HG02610 (cell line): ENCODE measurements at regions not wholly inside any gene's neighbourhood (a gene's known extent, or its start where the extent isn't known, plus 50 kb on each side); places are given as distances from the start of the nearest gene placed in this dataset.

Experiments used
- ATAC-seq: cut with Tn5 transposase; IDR thresholded peaks from one replicate; pipeline ENCODE4 v1.9.1; 2021; ENCODE audit warnings: mild to moderate bottlenecking, moderate library complexity; ENCODE audit not compliant: unreplicated experiment

GRCh38 chr2:18901242-18901641, 311.9 kb upstream of the NT5C1B start:
- ATAC-seq: no peak

GRCh38 chr2:18900691-18901141, 311.3 kb upstream of the NT5C1B start:
- ATAC-seq: no peak

GRCh38 chr2:18899725-18900124, 310.4 kb upstream of the NT5C1B start:
- ATAC-seq: no peak

GRCh38 chr2:18898271-18898670, 308.9 kb upstream of the NT5C1B start:
- ATAC-seq: no peak

GRCh38 chr2:18896125-18896764, 306.9 kb upstream of the NT5C1B start:
- no peak for ATAC-seq

GRCh38 chr2:18891600-18892345, 302.4 kb upstream of the NT5C1B start:
- ATAC-seq: no peak

- ATAC-seq: no peak
Observed at GRCh38 chr2:18889565-18890332, 300.4 kb upstream of the NT5C1B start.

- ATAC-seq: no peak
Observed at GRCh38 chr2:18885457-18885856, 296.1 kb upstream of the NT5C1B start.

- no peak for ATAC-seq
Observed at GRCh38 chr2:18883616-18884456, 294.5 kb upstream of the NT5C1B start.

- no peak for ATAC-seq
Observed at GRCh38 chr2:18871430-18871829, 282.1 kb upstream of the NT5C1B start.

GRCh38 chr2:18870307-18870706, 280.9 kb upstream of the NT5C1B start:
- no peak for ATAC-seq

- no peak for ATAC-seq
Observed at GRCh38 chr2:18861951-18862350, 272.6 kb upstream of the NT5C1B start.

- no peak for ATAC-seq
Observed at GRCh38 chr2:18860179-18860578, 270.8 kb upstream of the NT5C1B start.

- no peak for ATAC-seq
Observed at GRCh38 chr2:18856765-18857164, 267.4 kb upstream of the NT5C1B start.

- no peak for ATAC-seq
Observed at GRCh38 chr2:18855027-18855426, 265.7 kb upstream of the NT5C1B start.

- ATAC-seq: peak; percentile 88
Observed at GRCh38 chr2:18849841-18850578, 260.6 kb upstream of the NT5C1B start.

GRCh38 chr2:18848646-18849045, 259.3 kb upstream of the NT5C1B start:
- no peak for ATAC-seq

GRCh38 chr2:18845854-18846445, 256.6 kb upstream of the NT5C1B start:
- ATAC-seq: no peak

GRCh38 chr2:18842836-18843235, 253.5 kb upstream of the NT5C1B start:
- no peak for ATAC-seq
